GM12891 (cell line): ENCODE measurements at regions not wholly inside any gene's neighbourhood (a gene's known extent, or its start where the extent isn't known, plus 50 kb on each side); places are given as distances from the start of the nearest gene placed in this dataset.

Source experiments
- DNase-seq: peaks from one replicate; pipeline ENCODE4 v3.0.0; 2011; ENCODE audit warnings: low spot score; ENCODE audit not compliant: insufficient read length
- FAIRE-seq: peaks from 2 replicates; lab custom pipeline; 2011; peaks lifted over from hg19 to GRCh38; lab: Jason Lieb, UNC
- PAX5 ChIP-seq: IDR thresholded peaks from 2 replicates; pipeline ENCODE4 v1.6.1; 2011; ENCODE audit warnings: low read length, moderate library complexity, mild to moderate bottlenecking; ENCODE audit not compliant: insufficient read depth, severe bottlenecking
- POLR2A ChIP-seq: IDR thresholded peaks from 2 replicates; pipeline ENCODE4 v1.6.1; 2011; ENCODE audit warnings: low read depth, low read length, control low read depth
- POLR2AphosphoS5 ChIP-seq: IDR thresholded peaks from 2 replicates; pipeline ENCODE4 v1.6.1; 2011; ENCODE audit warnings: low read depth, low read length, control low read depth
- POU2F2 ChIP-seq: IDR thresholded peaks from 2 replicates; pipeline ENCODE4 v1.6.1; 2011; ENCODE audit warnings: low read depth, mild to moderate bottlenecking, control low read depth, low read length, moderate library complexity
- SPI1 ChIP-seq: IDR thresholded peaks from 2 replicates; pipeline ENCODE4 v1.6.1; 2011; ENCODE audit warnings: low read depth, low read length, control low read depth
- TAF1 ChIP-seq: IDR thresholded peaks from 2 replicates; pipeline ENCODE4 v1.6.1; 2011; ENCODE audit warnings: low read depth, low read length, control low read depth

DNA sequence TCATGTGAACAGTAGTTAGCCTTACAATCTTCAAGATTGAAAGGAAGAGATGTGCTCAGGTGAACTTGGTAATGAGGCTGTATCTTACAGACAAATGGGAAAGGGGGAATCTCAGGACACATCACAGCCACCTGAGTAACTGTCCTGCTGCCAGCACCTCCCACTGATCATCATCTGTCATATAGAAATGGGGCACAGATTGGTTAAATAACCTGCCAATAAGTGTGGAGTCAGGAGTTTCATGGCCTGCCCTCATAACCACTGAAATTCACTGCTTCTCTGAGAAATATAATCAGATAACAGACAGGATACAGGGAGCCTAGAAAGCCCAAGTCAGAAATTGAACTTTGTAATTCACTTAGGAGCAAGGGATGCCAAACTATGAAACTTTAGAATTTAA, 64.9 kb upstream of the TAS2R16 start:
- DNase-seq (no peak), FAIRE-seq (no peak)
- TF ChIP-seq POLR2A (no peak), TAF1 (no peak), PAX5 (no peak), SPI1 (no peak), POLR2AphosphoS5 (no peak), POU2F2 (no peak)

DNA sequence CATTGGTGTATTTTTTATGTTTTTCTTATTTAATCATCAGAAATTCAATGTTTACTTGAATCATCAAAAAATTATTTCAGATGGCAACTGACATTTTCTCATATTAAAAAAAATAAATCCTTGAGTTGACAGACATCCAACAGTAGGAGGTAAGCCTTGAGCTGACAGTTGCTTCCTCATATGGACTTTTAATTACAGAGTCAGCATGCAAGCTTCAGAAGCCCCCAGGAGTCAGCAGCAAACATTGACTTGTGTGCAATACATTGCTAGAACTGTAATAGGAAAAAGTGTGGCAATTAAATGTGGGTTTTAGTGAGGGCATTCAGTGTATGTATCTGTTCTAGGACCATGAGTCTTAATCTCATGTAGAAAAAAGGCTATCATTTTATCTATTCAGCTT, 62.4 kb upstream of the TAS2R16 start:
- TF ChIP-seq TAF1 (no peak), POLR2AphosphoS5 (no peak), SPI1 (no peak), POU2F2 (no peak), PAX5 (no peak), POLR2A (no peak)
- no peak for FAIRE-seq
- no peak for DNase-seq

DNA sequence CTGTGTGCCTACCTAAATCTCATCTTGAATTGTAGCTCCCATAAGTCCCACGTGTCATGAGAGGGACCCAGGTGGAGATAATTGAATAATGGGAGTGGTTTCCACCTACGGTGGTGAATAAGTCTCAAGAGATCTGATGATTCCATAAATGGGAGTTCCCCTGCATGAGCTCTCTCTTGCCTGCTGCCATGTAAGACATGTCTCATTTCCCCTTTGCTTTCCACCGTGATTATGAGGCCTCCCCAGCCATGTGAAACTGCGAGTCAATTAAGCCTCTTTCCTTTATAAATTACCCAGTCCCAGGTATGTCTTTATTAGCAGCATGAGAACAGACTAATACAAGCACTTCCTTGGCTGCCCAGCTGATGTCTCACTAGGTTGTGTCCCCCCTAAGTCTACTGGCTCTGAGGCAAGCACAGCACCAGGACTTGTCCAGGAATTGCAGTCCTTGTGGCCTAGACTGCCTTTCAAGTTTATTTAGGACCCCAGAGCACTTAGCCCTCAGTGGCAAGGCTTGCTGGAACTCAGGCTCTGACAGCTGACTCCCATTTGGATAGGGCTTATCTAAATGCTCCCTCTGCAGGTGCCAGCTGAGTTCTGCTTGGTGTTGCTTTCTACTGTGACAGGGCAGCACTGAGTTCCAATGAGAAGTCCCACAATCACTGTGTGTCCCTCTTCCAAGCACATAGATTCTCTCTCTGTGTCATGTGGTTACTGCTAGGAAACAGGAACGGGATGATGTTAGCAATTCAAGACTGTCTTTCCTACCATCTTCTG, 59.0 kb upstream of the TAS2R16 start:
- FAIRE-seq (no peak), DNase-seq (no peak)

DNA sequence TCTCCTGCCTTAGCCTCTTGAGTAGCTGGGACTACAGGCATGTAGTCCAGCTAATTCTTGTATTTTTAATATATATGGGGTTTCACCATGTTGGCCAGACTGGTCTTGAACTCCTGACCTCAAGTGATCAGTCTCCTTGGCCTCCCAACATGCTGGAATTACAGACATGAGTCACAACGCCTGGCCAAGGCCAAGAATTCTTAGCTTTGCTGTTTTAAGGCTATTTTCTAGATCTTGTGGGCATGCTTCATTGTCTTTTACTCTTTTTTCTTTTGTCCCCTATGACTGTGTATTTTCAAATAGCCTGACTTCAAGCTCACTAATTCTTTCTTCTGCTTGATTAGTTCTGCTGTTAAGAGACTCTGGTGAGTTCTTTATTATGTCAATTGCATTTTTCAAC, 56.4 kb upstream of the TAS2R16 start:
- DNase-seq (no peak), FAIRE-seq (no peak)
- TF ChIP-seq PAX5 (no peak), SPI1 (no peak), POLR2A (no peak), POLR2AphosphoS5 (no peak), TAF1 (no peak), POU2F2 (no peak)

More for the DNA sequence above, 59.0 kb upstream of the TAS2R16 start:
- TF ChIP-seq SPI1 (peak; percentile 53; the same call in 1 of the 2 replicates), POLR2AphosphoS5 (no peak)

DNA sequence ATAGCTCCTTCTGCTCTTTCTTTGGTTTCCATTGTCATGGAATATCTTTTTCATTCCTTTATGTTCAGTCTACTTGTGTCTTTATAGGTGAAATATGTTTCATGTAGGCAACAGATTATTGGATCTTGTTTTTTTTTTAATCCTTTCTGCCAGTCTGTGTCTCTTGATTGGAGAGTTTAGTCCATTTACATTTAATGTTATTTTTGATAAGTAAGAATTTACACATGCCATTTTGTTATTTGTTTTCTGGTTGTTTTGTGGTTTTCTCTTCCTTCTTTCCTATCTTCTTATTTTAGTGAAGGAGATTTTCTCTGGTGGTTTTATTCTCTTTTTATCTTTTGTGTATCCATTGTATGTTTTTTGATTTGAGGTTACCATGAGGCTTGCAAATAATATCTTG, 52.5 kb upstream of the TAS2R16 start:
- DNase-seq: no peak
- TF ChIP-seq TAF1: no peak
- TF ChIP-seq POLR2AphosphoS5: no peak
- no peak for TF ChIP-seq PAX5
- TF ChIP-seq POU2F2: no peak
- no peak for TF ChIP-seq SPI1
- TF ChIP-seq POLR2A: no peak
- no peak for FAIRE-seq
